Esophagus (tissue), 2 donors: ENCODE measurements at regions not wholly inside any gene's neighbourhood (a gene's known extent, or its start where the extent isn't known, plus 50 kb on each side); places are given as distances from the start of the nearest gene placed in this dataset.
"Not testable (repeated sequence)": the region's sequence is repeated elsewhere in the genome, so short reads cannot be mapped to it uniquely, and the experiment has no call there.

Experiments used
- H3K27ac ChIP-seq, 2 donors: one replicate each; pipeline ENCODE4 v1.5.1; 2013; ENCODE audit warnings: low read depth in 2 of 2, mild to moderate bottlenecking in 2 of 2, inconsistent platforms in 1 of 2, low read length in 1 of 2, moderate library complexity in 1 of 2
- H3K27me3 ChIP-seq, 2 donors: one replicate each; pipeline ENCODE4 v1.6.1; 2013; ENCODE audit warnings: low read length in 2 of 2, control low read depth in 1 of 2, mild to moderate bottlenecking in 1 of 2; ENCODE audit not compliant: insufficient read depth in 2 of 2, control insufficient read depth in 1 of 2
- H3K36me3 ChIP-seq, 2 donors: one replicate each; pipeline ENCODE4 v1.6.1; 2013; ENCODE audit warnings: low read length in 1 of 2; ENCODE audit not compliant: control insufficient read depth in 2 of 2, insufficient read depth in 2 of 2
- H3K4me1 ChIP-seq, 2 donors: one replicate each; pipeline ENCODE4 v1.6.1; 2013; ENCODE audit warnings: low read length in 1 of 2; ENCODE audit not compliant: control insufficient read depth in 2 of 2, insufficient read depth in 2 of 2
- H3K4me3 ChIP-seq, 2 donors: one replicate each; pipeline ENCODE4 v1.5.1; 2013; ENCODE audit warnings: low read length in 2 of 2, mild to moderate bottlenecking in 2 of 2, low read depth in 1 of 2, moderate library complexity in 1 of 2
- H3K9me3 ChIP-seq, 2 donors: one replicate each; pipeline ENCODE4 v1.6.1; 2013; ENCODE audit warnings: mild to moderate bottlenecking in 2 of 2, low read depth in 1 of 2, low read length in 1 of 2, moderate library complexity in 1 of 2; ENCODE audit not compliant: control insufficient read depth in 2 of 2, insufficient read depth in 1 of 2
- WGBS, 2 donors: extraction: QIAGEN DNeasy Blood & Tissue Kit; methylation state at CpG; one replicate each; pipeline ENCODE4 v1.1.7; 2013; 5-methylcytosine and 5-hydroxymethylcytosine counted together
- donor health status: healthy with polysubstance abuse.
- donor health status: Bipolar disorder and iron deficiency.

- Histone ChIP-seq H3K36me3 (no peaks in the 10 kb centered on the region), H3K27ac (no peak overlapping the region)
- 97 to 99% methylated on average over 6 of the region's 6 CpGs for WGBS, 2 donors
Observed at GRCh38 chrX:73992019-73992418, 139.5 kb upstream of the XIST start.

DNA sequence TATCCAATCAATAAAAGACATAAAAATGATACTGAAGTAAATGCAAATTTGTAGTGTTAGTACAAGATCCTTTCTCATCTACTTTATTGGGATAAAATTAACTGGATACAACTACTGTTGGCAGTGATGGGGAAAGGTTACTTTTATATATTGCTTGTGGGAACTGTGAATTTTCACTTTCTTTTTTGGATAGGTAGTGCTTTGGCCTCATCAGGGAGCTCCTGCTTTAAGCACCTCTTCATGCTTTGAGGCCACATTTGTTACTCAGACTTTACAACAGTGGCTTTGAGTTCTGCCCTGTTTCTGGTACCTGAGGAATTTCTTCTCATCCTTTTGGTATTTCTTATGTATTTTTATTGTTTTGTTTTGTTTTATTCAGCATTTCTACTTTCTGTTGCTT is 134.7 kb upstream of the XIST start:
- Histone ChIP-seq H3K36me3 (no peaks in the 10 kb centered on the region), H3K4me1 (no peaks in the 10 kb centered on the region), H3K9me3 (no peaks in the 10 kb centered on the region), H3K27me3 (no peaks in the 10 kb centered on the region), H3K27ac (no peak overlapping the region), H3K4me3 (no peak overlapping the region)

More at GRCh38 chrX:73992019-73992418, 139.5 kb upstream of the XIST start:
- Histone ChIP-seq H3K9me3 (no peaks in the 10 kb centered on the region), H3K4me3 (no peak overlapping the region), H3K27me3 (no peaks in the 10 kb centered on the region), H3K4me1 (no peaks in the 10 kb centered on the region)

- Histone ChIP-seq H3K27ac (no peak overlapping the region), H3K4me3 (no peak overlapping the region), H3K4me1 (no peaks in the 10 kb centered on the region), H3K36me3 (no peaks in the 10 kb centered on the region), H3K27me3 (no peaks in the 10 kb centered on the region), H3K9me3 (no peaks in the 10 kb centered on the region)
- 72 to 82% methylated on average over 5 of the region's 5 CpGs for WGBS, 2 donors
Observed at GRCh38 chrX:73979551-73980131, 127.1 kb upstream of the XIST start.

DNA sequence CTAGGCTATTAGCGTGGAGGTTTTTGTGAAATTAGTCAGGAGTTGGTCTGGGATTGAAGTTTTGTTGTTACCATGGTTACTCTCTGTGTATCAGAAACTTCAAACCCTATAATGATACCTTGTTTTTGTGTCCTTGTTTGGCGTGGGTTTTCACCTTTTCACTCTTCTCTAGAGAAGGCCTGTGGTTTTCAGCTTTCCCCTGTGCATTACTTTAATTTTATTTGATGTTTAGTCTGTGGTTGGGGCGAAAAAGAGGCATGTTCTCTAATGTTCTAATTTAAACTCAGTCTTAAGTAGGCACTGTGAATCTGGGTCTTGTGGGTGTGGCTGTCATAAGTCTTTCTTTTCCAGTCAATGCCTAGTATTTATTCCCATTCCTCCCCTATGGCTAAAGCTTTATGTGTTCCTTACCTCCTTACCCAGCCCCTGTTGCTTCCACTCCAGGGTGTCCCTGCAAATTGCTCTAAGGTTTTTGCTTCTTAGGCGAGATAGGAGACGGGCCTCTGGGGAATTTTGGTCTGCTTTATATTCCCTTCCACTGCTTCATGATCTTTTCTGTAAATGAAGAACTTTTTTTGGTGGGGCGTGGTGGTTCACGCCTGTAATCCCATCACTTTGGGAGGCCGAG is 125.1 kb upstream of the XIST start:
- H3K9me3 ChIP-seq: no peaks in the 10 kb centered on the region
- WGBS, 2 donors: 85 to 87% methylated on average over 8 of the region's 8 CpGs
- H3K27me3 ChIP-seq: no peaks in the 10 kb centered on the region
- no peaks in the 10 kb centered on the region for H3K4me1 ChIP-seq
- H3K36me3 ChIP-seq: no peaks in the 10 kb centered on the region
- H3K27ac ChIP-seq: no peak overlapping the region
- no peak overlapping the region for H3K4me3 ChIP-seq

GRCh38 chrX:73967461-73967860 is 114.9 kb upstream of the XIST start:
- not testable (repeated sequence) for H3K27ac ChIP-seq, H3K9me3 ChIP-seq, H3K4me1 ChIP-seq, H3K36me3 ChIP-seq, H3K27me3 ChIP-seq, H3K4me3 ChIP-seq
- 90 to 97% methylated on average over 22 of the region's 22 CpGs for WGBS, 2 donors

DNA sequence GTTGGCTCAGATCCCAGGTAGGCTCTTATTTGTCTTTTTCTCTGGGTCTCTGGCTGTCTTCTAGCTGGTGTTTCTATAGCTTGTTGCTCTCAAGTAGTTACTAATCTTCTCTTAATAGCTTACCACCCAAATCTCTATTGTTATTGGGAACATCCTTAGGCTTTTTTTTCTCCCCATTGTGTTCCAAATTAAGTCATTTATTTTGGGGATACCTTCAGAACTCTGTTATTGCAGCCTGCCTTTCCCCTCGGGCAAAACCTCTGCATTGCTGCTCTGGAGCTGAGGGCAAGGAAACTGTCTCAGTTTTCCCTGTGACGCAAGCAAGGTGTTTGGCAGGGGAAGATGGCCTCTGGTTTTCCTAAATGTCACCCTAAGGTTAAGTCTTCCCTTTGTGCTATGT is 113.3 kb upstream of the XIST start:
- Histone ChIP-seq H3K4me3 (no peak overlapping the region), H3K27me3 (no peaks in the 10 kb centered on the region), H3K4me1 (no peaks in the 10 kb centered on the region), H3K36me3 (no peaks in the 10 kb centered on the region), H3K27ac (no peak overlapping the region), H3K9me3 (no peaks in the 10 kb centered on the region)
- WGBS, 2 donors: 55 to 73% methylated on average over 2 of the region's 2 CpGs

- H3K4me3 ChIP-seq: no peak overlapping the region
- 96 to 100% methylated on average over 1 of the region's 1 CpG for WGBS, 2 donors
- H3K36me3 ChIP-seq: no peaks in the 10 kb centered on the region
- H3K4me1 ChIP-seq: no peaks in the 10 kb centered on the region
- H3K27me3 ChIP-seq: no peaks in the 10 kb centered on the region
- no peak overlapping the region for H3K27ac ChIP-seq
- no peaks in the 10 kb centered on the region for H3K9me3 ChIP-seq
Observed at GRCh38 chrX:73964579-73964978, 112.1 kb upstream of the XIST start.

GRCh38 chrX:73963682-73964081 is 111.2 kb upstream of the XIST start:
- Histone ChIP-seq H3K9me3 (no peaks in the 10 kb centered on the region), H3K4me1 (no peaks in the 10 kb centered on the region), H3K36me3 (no peaks in the 10 kb centered on the region), H3K4me3 (no peak overlapping the region), H3K27me3 (no peaks in the 10 kb centered on the region), H3K27ac (no peak overlapping the region)
- WGBS, 2 donors: 86 to 91% methylated on average over 9 of the region's 9 CpGs

GRCh38 chrX:73962948-73963347 is 110.4 kb upstream of the XIST start:
- H3K9me3 ChIP-seq: no peaks in the 10 kb centered on the region
- no peaks in the 10 kb centered on the region for H3K27me3 ChIP-seq
- H3K27ac ChIP-seq: no peak overlapping the region
- H3K4me3 ChIP-seq: no peak overlapping the region
- no peaks in the 10 kb centered on the region for H3K36me3 ChIP-seq
- WGBS, 2 donors: 94 to 96% methylated on average over 8 of the region's 8 CpGs
- no peaks in the 10 kb centered on the region for H3K4me1 ChIP-seq

DNA sequence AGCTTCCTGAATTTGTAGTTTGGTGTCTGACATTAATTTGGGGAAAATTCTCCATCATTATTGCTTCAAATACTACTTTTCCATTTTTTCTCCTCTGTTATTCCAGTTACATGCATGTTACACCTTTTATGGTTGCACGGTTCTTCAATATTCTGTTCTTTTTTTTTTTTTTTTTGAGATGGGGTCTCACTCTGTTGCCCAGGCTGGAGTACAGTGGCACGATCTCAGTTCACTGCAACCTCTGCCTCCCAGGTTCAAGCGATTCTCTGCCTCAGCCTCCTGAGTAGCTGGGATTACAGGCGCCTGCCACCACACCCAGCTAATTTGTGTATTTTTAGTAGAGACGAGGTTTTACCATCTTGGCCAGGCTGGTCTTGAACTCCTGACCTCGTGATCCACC is 109.4 kb upstream of the XIST start:
- H3K27ac ChIP-seq, H3K27me3 ChIP-seq, H3K4me3 ChIP-seq, H3K36me3 ChIP-seq, H3K4me1 ChIP-seq, H3K9me3 ChIP-seq: not testable (repeated sequence)
- 91 to 92% methylated on average over 6 of the region's 6 CpGs for WGBS, 2 donors
